ENCODE measurements at regions not wholly inside any gene's neighbourhood (a gene's known extent, or its start where the extent isn't known, plus 50 kb on each side); places are given as distances from the start of the nearest gene placed in this dataset.

- intact Hi-C loops (cut with DNase I; ENCODE audit: low total_unique reads) = no loop called here
- peak; percentile 22 for DNase-seq
- 48 to 61% methylated on average over 10 of the region's 10 CpGs for WGBS, 2 donors
Observed at GRCh38 chr5:124408738-124409453, 337.5 kb downstream of the ZNF608 start.

GRCh38 chr5:124404796-124405195, 341.6 kb downstream of the ZNF608 start:
- Histone ChIP-seq H3K4me3 (no peak overlapping the region), H3K9me3 (no peaks in the 10 kb centered on the region), H3K27ac (no peak overlapping the region), H3K4me1 (peaks cover 5% of the 10 kb centered on the region), H3K36me3 (ENCODE audit: low read depth, missing control alignments) (no peaks in the 10 kb centered on the region), H3K27me3 (no peaks in the 10 kb centered on the region)
- DNase-seq = no peak
- WGBS, 2 donors = 86 to 89% methylated on average over 5 of the region's 5 CpGs
- intact Hi-C loops (cut with DNase I; ENCODE audit: low total_unique reads) = no loop called here
- TF ChIP-seq CTCF (IDR thresholded peaks at IDR 0.05) (no peak), POLR2A (IDR thresholded peaks at IDR 0.05) (no peak)

More at GRCh38 chr5:124408738-124409453, 337.5 kb downstream of the ZNF608 start:
- no peak for TF ChIP-seq POLR2A (IDR thresholded peaks at IDR 0.05)
- TF ChIP-seq CTCF (IDR thresholded peaks at IDR 0.05) = no peak
- H3K9me3 ChIP-seq = no peaks in the 10 kb centered on the region
- H3K36me3 ChIP-seq (ENCODE audit: low read depth, missing control alignments) = no peaks in the 10 kb centered on the region
- H3K27me3 ChIP-seq = no peaks in the 10 kb centered on the region
- peaks cover 5% of the 10 kb centered on the region for H3K4me1 ChIP-seq
- no peak overlapping the region for H3K27ac ChIP-seq
- no peak overlapping the region for H3K4me3 ChIP-seq

DNA sequence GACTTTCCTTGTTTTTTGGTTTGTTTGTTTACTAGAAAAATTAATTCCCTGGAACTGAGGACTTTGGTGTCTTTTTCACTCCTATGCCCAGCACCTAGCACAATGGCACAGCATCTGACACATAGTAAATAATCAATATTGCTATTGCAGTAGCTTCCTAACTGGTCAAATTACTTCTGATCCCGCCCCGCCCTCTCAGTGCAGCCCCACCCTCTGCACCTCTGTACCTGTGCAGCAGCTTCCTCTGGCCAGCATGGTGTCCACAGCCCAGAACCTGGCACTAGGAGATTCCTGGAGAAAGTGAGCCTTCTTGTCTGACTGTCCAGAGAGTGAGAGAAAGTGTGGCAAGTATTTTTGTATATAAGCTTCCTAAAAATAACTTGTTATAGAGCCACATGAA, 343.2 kb downstream of the ZNF608 start:
- TF ChIP-seq CTCF (IDR thresholded peaks at IDR 0.05) = no peak
- TF ChIP-seq POLR2A (IDR thresholded peaks at IDR 0.05) = no peak
- no peak for DNase-seq
- Histone ChIP-seq H3K36me3 (ENCODE audit: low read depth, missing control alignments) (no peaks in the 10 kb centered on the region), H3K4me3 (no peak overlapping the region), H3K27ac (no peak overlapping the region), H3K27me3 (no peaks in the 10 kb centered on the region), H3K9me3 (no peaks in the 10 kb centered on the region), H3K4me1 (peaks cover 2% of the 10 kb centered on the region)
- 87 to 94% methylated on average over 2 of the region's 2 CpGs for WGBS, 2 donors
- intact Hi-C loops (cut with DNase I; ENCODE audit: low total_unique reads) = no loop called here

DNA sequence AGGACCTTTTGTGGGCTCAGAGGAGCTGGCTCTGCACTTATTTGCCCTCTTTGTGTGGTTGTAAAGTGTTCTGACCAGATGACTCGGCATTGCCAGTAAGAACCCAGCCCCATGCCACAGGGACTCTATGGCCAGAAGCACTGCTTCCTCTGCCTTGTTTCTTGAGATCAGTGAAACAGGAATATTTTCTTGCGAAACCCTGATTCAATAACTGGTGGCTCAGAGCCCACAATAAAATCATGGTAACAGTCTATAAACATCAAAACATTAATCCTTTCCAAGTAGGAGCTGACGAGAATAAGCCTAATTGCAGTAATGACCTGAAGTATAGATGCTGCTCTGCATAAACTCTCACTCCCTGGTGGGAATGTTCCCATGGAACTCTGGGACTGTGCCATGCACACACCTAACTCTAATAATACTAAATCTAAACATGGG, 344.3 kb downstream of the ZNF608 start:
- TF ChIP-seq POLR2A (IDR thresholded peaks at IDR 0.05) (no peak), CTCF (IDR thresholded peaks at IDR 0.05) (no peak)
- no peak overlapping the region for H3K27ac ChIP-seq
- WGBS, 2 donors = 31 to 53% methylated on average over 3 of the region's 3 CpGs
- intact Hi-C loops (cut with DNase I; ENCODE audit: low total_unique reads) = no loop called here
- no peaks in the 10 kb centered on the region for H3K27me3 ChIP-seq
- H3K36me3 ChIP-seq (ENCODE audit: low read depth, missing control alignments) = no peaks in the 10 kb centered on the region
- no peaks in the 10 kb centered on the region for H3K4me1 ChIP-seq
- no peak for DNase-seq
- no peak overlapping the region for H3K4me3 ChIP-seq
- H3K9me3 ChIP-seq = no peaks in the 10 kb centered on the region
